Loucy (cell line): ENCODE measurements at regions not wholly inside any gene's neighbourhood (a gene's known extent, or its start where the extent isn't known, plus 50 kb on each side); places are given as distances from the start of the nearest gene placed in this dataset.

ENCODE experiments used
- EZH2phosphoT487 ChIP-seq: fragments of 200-600 bp; IDR thresholded peaks from 2 replicates; pipeline ENCODE4 v1.6.1; 2018; ENCODE audit warnings: antibody characterized with exemption, mild to moderate bottlenecking, moderate library complexity, borderline replicate concordance
- TF ChIP-seq, protein P1 (sequence below): fragments of 200-600 bp; sonication (generic); conservative IDR thresholded peaks from 2 replicates; pipeline ENCODE4 v1.5.1; 2014; ENCODE audit warnings: mild to moderate bottlenecking, antibody characterized with exemption, low read length

GRCh38 chr12:25034676-25035075 lies 85.8 kb upstream of the BCAT1 start:
- TF ChIP-seq, protein P1, sequence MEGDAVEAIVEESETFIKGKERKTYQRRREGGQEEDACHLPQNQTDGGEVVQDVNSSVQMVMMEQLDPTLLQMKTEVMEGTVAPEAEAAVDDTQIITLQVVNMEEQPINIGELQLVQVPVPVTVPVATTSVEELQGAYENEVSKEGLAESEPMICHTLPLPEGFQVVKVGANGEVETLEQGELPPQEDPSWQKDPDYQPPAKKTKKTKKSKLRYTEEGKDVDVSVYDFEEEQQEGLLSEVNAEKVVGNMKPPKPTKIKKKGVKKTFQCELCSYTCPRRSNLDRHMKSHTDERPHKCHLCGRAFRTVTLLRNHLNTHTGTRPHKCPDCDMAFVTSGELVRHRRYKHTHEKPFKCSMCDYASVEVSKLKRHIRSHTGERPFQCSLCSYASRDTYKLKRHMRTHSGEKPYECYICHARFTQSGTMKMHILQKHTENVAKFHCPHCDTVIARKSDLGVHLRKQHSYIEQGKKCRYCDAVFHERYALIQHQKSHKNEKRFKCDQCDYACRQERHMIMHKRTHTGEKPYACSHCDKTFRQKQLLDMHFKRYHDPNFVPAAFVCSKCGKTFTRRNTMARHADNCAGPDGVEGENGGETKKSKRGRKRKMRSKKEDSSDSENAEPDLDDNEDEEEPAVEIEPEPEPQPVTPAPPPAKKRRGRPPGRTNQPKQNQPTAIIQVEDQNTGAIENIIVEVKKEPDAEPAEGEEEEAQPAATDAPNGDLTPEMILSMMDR = no peak
- TF ChIP-seq EZH2phosphoT487 = no peak
